ENCODE measurements at regions not wholly inside any gene's neighbourhood (a gene's known extent, or its start where the extent isn't known, plus 50 kb on each side); places are given as distances from the start of the nearest gene placed in this dataset.
"Not testable (repeated sequence)": the region's sequence is repeated elsewhere in the genome, so short reads cannot be mapped to it uniquely, and the experiment has no call there.

- not testable (repeated sequence) for TF ChIP-seq POLR2A, CTCF, POLR2AphosphoS5 (IDR thresholded peaks at IDR 0.05)
Measured at GRCh38 chrY:18992684-18993083, 219.1 kb upstream of the HSFY2 start.
